Mesenchymal stem cell (in vitro differentiated cells and primary cell): ENCODE measurements at regions not wholly inside any gene's neighbourhood (a gene's known extent, or its start where the extent isn't known, plus 50 kb on each side); places are given as distances from the start of the nearest gene placed in this dataset.

Experiments
- DNase-seq: peaks from one replicate; pipeline ENCODE4 v3.0.0-alpha.2; 2013
- H2AFZ ChIP-seq: one replicate; pipeline ENCODE4 v1.6.1; 2013; ENCODE audit warnings: low read depth, mild to moderate bottlenecking, control low read depth, inconsistent platforms, low read length, moderate library complexity
- H2AK5ac ChIP-seq: 2 replicates; pipeline ENCODE4 v1.6.1; 2013; ENCODE audit warnings: low read length, moderate library complexity, mild to moderate bottlenecking, inconsistent platforms; ENCODE audit not compliant: severe bottlenecking
- H2BK120ac ChIP-seq: one replicate; pipeline ENCODE4 v1.6.1; 2013; ENCODE audit warnings: low read depth, mild to moderate bottlenecking, inconsistent platforms, low read length, moderate library complexity
- H2BK12ac ChIP-seq, 2 experiments: one replicate each; pipeline ENCODE4 v1.6.1; 2013; ENCODE audit warnings: inconsistent platforms in 2 of 2, low read length in 2 of 2, mild to moderate bottlenecking in 2 of 2, moderate library complexity in 2 of 2, control low read depth in 1 of 2
- H2BK15ac ChIP-seq: one replicate; pipeline ENCODE4 v1.6.1; 2013; ENCODE audit warnings: mild to moderate bottlenecking, low read depth, inconsistent platforms; ENCODE audit not compliant: poor library complexity, severe bottlenecking
- H2BK5ac ChIP-seq: 2 replicates; pipeline ENCODE4 v1.6.1; 2013; ENCODE audit warnings: low read depth, mild to moderate bottlenecking, low read length, control low read depth, inconsistent platforms; ENCODE audit not compliant: poor library complexity, severe bottlenecking
- H3K14ac ChIP-seq, 2 experiments: one replicate each; pipeline ENCODE4 v1.6.1; 2013; ENCODE audit warnings: inconsistent platforms in 2 of 2, low read length in 2 of 2, control low read depth in 1 of 2, mild to moderate bottlenecking in 1 of 2, moderate library complexity in 1 of 2
- H3K18ac ChIP-seq, 2 experiments: one replicate each; pipeline ENCODE4 v1.6.1; 2013; ENCODE audit warnings: inconsistent platforms in 2 of 2, low read length in 2 of 2, control low read depth in 1 of 2, low read depth in 1 of 2, mild to moderate bottlenecking in 1 of 2
- H3K23ac ChIP-seq, 2 experiments: one replicate each; pipeline ENCODE4 v1.6.1; 2013; ENCODE audit warnings: inconsistent platforms in 2 of 2, low read length in 2 of 2, mild to moderate bottlenecking in 2 of 2, moderate library complexity in 2 of 2, control low read depth in 1 of 2
- H3K27ac ChIP-seq: 2 replicates; pipeline ENCODE4 v1.5.1; 2013; ENCODE audit warnings: mild to moderate bottlenecking, moderate library complexity, low read length, control low read depth, inconsistent platforms; ENCODE audit not compliant: poor library complexity, severe bottlenecking
- H3K27me3 ChIP-seq, 2 experiments: 2 replicates each; pipeline versions ENCODE4 v1.6.1 to v1.7.0; 2013; ENCODE audit warnings: low read length in 2 of 2, mild to moderate bottlenecking in 2 of 2, moderate library complexity in 2 of 2, control low read depth in 1 of 2, inconsistent platforms in 1 of 2; ENCODE audit not compliant: control insufficient read depth in 1 of 2, insufficient read depth in 1 of 2
- H3K36me3 ChIP-seq, 2 experiments: 2 replicates each; pipeline versions ENCODE4 v1.6.1 to v1.7.0; 2013; ENCODE audit warnings: low read length in 2 of 2, control low read depth in 1 of 2, inconsistent platforms in 1 of 2, low read depth in 1 of 2, mild to moderate bottlenecking in 1 of 2; ENCODE audit not compliant: insufficient read depth in 2 of 2, control insufficient read depth in 1 of 2
- H3K4ac ChIP-seq, 2 experiments: one replicate each; pipeline ENCODE4 v1.6.1; 2013; ENCODE audit warnings: inconsistent platforms in 2 of 2, low read length in 2 of 2, mild to moderate bottlenecking in 2 of 2, moderate library complexity in 2 of 2, control low read depth in 1 of 2, low read depth in 1 of 2
- H3K4me1 ChIP-seq: 2 replicates; pipeline ENCODE4 v1.6.1; 2013; ENCODE audit warnings: low read depth, low read length, control low read depth; ENCODE audit not compliant: control insufficient read depth, insufficient read depth
- H3K4me2 ChIP-seq: 2 replicates; pipeline ENCODE4 v1.6.1; 2013; ENCODE audit warnings: low read length, mild to moderate bottlenecking, inconsistent platforms; ENCODE audit not compliant: poor library complexity, severe bottlenecking
- H3K4me3 ChIP-seq, 2 experiments: 2 replicates each; pipeline versions ENCODE4 v1.5.1 to v1.7.0; 2013; ENCODE audit warnings: low read length in 2 of 2, mild to moderate bottlenecking in 2 of 2, control low read depth in 1 of 2, low read depth in 1 of 2; ENCODE audit not compliant: insufficient read depth in 1 of 2
- H3K79me1 ChIP-seq: replicated peaks from 2 replicates; pipeline ENCODE4 v1.6.1; 2013; ENCODE audit warnings: mild to moderate bottlenecking, control low read depth, low read length, inconsistent platforms; ENCODE audit not compliant: poor library complexity, severe bottlenecking
- H3K9ac ChIP-seq: 2 replicates; pipeline ENCODE4 v1.7.0; 2013; ENCODE audit warnings: mild to moderate bottlenecking, low read length, moderate library complexity
- H3K9me3 ChIP-seq: 2 replicates; pipeline ENCODE4 v1.7.0; 2013; ENCODE audit warnings: mild to moderate bottlenecking, low read length; ENCODE audit not compliant: control insufficient read depth
- H4K8ac ChIP-seq: one replicate; pipeline ENCODE4 v1.6.1; 2013; ENCODE audit warnings: inconsistent platforms, mild to moderate bottlenecking, low read length, moderate library complexity
- H4K91ac ChIP-seq: one replicate; pipeline ENCODE4 v1.6.1; 2013; ENCODE audit warnings: mild to moderate bottlenecking, low read length, inconsistent platforms
- WGBS: methylation state at CpG from one replicate; pipeline ENCODE4 v1.1.7; 2013; ENCODE audit warnings: mixed read lengths; 5-methylcytosine and 5-hydroxymethylcytosine counted together

- Histone ChIP-seq H3K27me3 (peaks cover 0 to 8% of the 10 kb centered on the region in 2 experiments), H3K23ac (no peak overlapping the region), H4K8ac (no peak overlapping the region), H3K4me3 (peak overlapping the region in 1 of 2 experiments; percentile 3), H2AFZ (no peak overlapping the region), H4K91ac (no peak overlapping the region), H3K4me2 (no peak overlapping the region), H3K36me3 (no peaks in the 10 kb centered on the region), H3K18ac (no peak overlapping the region), H2BK120ac (no peak overlapping the region), H2BK12ac (no peak overlapping the region), H2AK5ac (no peak overlapping the region), H3K27ac (no peak overlapping the region), H3K4ac (no peak overlapping the region), H3K14ac (no peak overlapping the region), H3K9ac (no peak overlapping the region), H3K79me1 (no peaks in the 10 kb centered on the region), H2BK5ac (no peak overlapping the region), H3K9me3 (no peaks in the 10 kb centered on the region), H2BK15ac (no peak overlapping the region), H3K4me1 (peaks cover 2% of the 10 kb centered on the region)
- no peak for DNase-seq
- 85% methylated on average over 3 of the region's 4 CpGs for WGBS
Observed at GRCh38 chr14:38950676-38951075, 152.4 kb downstream of the SEC23A start.

GRCh38 chr14:38948576-38948975, 154.5 kb downstream of the SEC23A start:
- no peak overlapping the region for H3K4me3 ChIP-seq
- H3K9me3 ChIP-seq = no peaks in the 10 kb centered on the region
- no peak overlapping the region for H4K91ac ChIP-seq
- no peak overlapping the region for H3K14ac ChIP-seq
- H3K4ac ChIP-seq = no peak overlapping the region
- no peak overlapping the region for H3K9ac ChIP-seq
- H2BK5ac ChIP-seq = no peak overlapping the region
- H3K4me1 ChIP-seq = peaks cover 2% of the 10 kb centered on the region
- H3K36me3 ChIP-seq = no peaks in the 10 kb centered on the region
- H3K79me1 ChIP-seq = no peaks in the 10 kb centered on the region
- H2BK15ac ChIP-seq = no peak overlapping the region
- H3K4me2 ChIP-seq = no peak overlapping the region
- H2BK12ac ChIP-seq = no peak overlapping the region
- no peak overlapping the region for H3K23ac ChIP-seq
- H3K27ac ChIP-seq = no peak overlapping the region
- no peak overlapping the region for H2AFZ ChIP-seq
- H2BK120ac ChIP-seq = no peak overlapping the region
- peaks cover 0 to 15% of the 10 kb centered on the region in 2 experiments for H3K27me3 ChIP-seq
- no peak overlapping the region for H4K8ac ChIP-seq
- no peak overlapping the region for H2AK5ac ChIP-seq
- no peak for DNase-seq
- WGBS = 98% methylated on average over 5 of the region's 6 CpGs
- H3K18ac ChIP-seq = no peak overlapping the region

GRCh38 chr14:38948171-38948570, 154.9 kb downstream of the SEC23A start:
- no peak overlapping the region for H2BK15ac ChIP-seq
- H3K14ac ChIP-seq = no peak overlapping the region
- H4K8ac ChIP-seq = no peak overlapping the region
- no peak overlapping the region for H3K4ac ChIP-seq
- no peak overlapping the region for H3K18ac ChIP-seq
- peaks cover 2% of the 10 kb centered on the region for H3K4me1 ChIP-seq
- H3K79me1 ChIP-seq = no peaks in the 10 kb centered on the region
- no peak overlapping the region for H3K23ac ChIP-seq
- H3K4me3 ChIP-seq = no peak overlapping the region
- H2BK5ac ChIP-seq = no peak overlapping the region
- H3K36me3 ChIP-seq = no peaks in the 10 kb centered on the region
- H3K27me3 ChIP-seq = peaks cover 0 to 19% of the 10 kb centered on the region in 2 experiments
- H3K9me3 ChIP-seq = no peaks in the 10 kb centered on the region
- H4K91ac ChIP-seq = no peak overlapping the region
- no peak overlapping the region for H3K9ac ChIP-seq
- WGBS = no CpG with 5 or more reads among the region's 1 CpG
- H2BK12ac ChIP-seq = no peak overlapping the region
- H2AK5ac ChIP-seq = no peak overlapping the region
- no peak overlapping the region for H3K4me2 ChIP-seq
- H2AFZ ChIP-seq = no peak overlapping the region
- no peak overlapping the region for H2BK120ac ChIP-seq
- H3K27ac ChIP-seq = no peak overlapping the region
- no peak for DNase-seq

- Histone ChIP-seq H4K8ac (no peak overlapping the region), H3K4ac (no peak overlapping the region), H2BK12ac (no peak overlapping the region), H2BK5ac (no peak overlapping the region), H2AK5ac (no peak overlapping the region), H3K36me3 (no peaks in the 10 kb centered on the region), H3K4me2 (no peak overlapping the region), H2BK120ac (no peak overlapping the region), H3K23ac (no peak overlapping the region), H3K14ac (no peak overlapping the region), H3K4me3 (no peak overlapping the region), H3K4me1 (peaks cover 2% of the 10 kb centered on the region), H3K9me3 (no peaks in the 10 kb centered on the region), H4K91ac (no peak overlapping the region), H3K18ac (no peak overlapping the region), H3K27ac (no peak overlapping the region), H3K27me3 (peaks cover 0 to 21% of the 10 kb centered on the region in 2 experiments), H3K9ac (no peak overlapping the region), H2AFZ (no peak overlapping the region), H2BK15ac (no peak overlapping the region), H3K79me1 (no peaks in the 10 kb centered on the region)
- no CpG with 5 or more reads among the region's 1 CpG for WGBS
- DNase-seq = no peak
Observed at GRCh38 chr14:38947343-38947742, 155.7 kb downstream of the SEC23A start.
